NOMO-1 treated with dmso at 0.1 percent for 144 hours (cell line): ENCODE measurements at regions not wholly inside any gene's neighbourhood (a gene's known extent, or its start where the extent isn't known, plus 50 kb on each side); places are given as distances from the start of the nearest gene placed in this dataset.
"Not testable (repeated sequence)": the region's sequence is repeated elsewhere in the genome, so short reads cannot be mapped to it uniquely, and the experiment has no call there.

Source experiments
- DNase-seq: peaks from one replicate; lab custom pipeline; 2025; ENCODE audit not compliant: unreplicated experiment; lab: John Stamatoyannopoulos, UW

GRCh38 chr6:74731931-74732330 is 473.9 kb downstream of the COL12A1 start:
- no peak for DNase-seq

GRCh38 chr6:74731204-74731603 is 474.6 kb downstream of the COL12A1 start:
- no peak for DNase-seq

- no peak for DNase-seq
Observed at GRCh38 chr6:74720923-74721322, 484.9 kb downstream of the COL12A1 start.

- DNase-seq: no peak
Observed at GRCh38 chr6:74717591-74717990, 488.3 kb downstream of the COL12A1 start.

GRCh38 chr6:74715355-74716085 is 490.3 kb downstream of the COL12A1 start:
- no peak for DNase-seq

GRCh38 chr6:74713941-74714340 is 491.9 kb downstream of the COL12A1 start:
- no peak for DNase-seq

GRCh38 chr6:74705451-74705850 is 500.4 kb downstream of the COL12A1 start:
- no peak for DNase-seq

- DNase-seq: not testable (repeated sequence)
Observed at GRCh38 chr6:74704540-74704939, 501.3 kb downstream of the COL12A1 start.

- DNase-seq: no peak
Observed at GRCh38 chr6:74690365-74690764, 515.5 kb downstream of the COL12A1 start.

GRCh38 chr6:74689601-74690000 is 516.3 kb downstream of the COL12A1 start:
- no peak for DNase-seq

GRCh38 chr6:74677463-74677862 is 528.4 kb downstream of the COL12A1 start:
- DNase-seq: no peak

- no peak for DNase-seq
Observed at GRCh38 chr6:74676906-74677305, 528.9 kb downstream of the COL12A1 start.

GRCh38 chr6:74674377-74674776 is 531.5 kb downstream of the COL12A1 start:
- no peak for DNase-seq

- DNase-seq: no peak
Observed at GRCh38 chr6:74671558-74672025, 534.3 kb downstream of the COL12A1 start.

GRCh38 chr6:74658391-74658790 is 547.5 kb downstream of the COL12A1 start:
- no peak for DNase-seq

GRCh38 chr6:74657931-74658330 is 547.9 kb downstream of the COL12A1 start:
- no peak for DNase-seq

- DNase-seq: no peak
Observed at GRCh38 chr6:74657011-74657410, 548.8 kb downstream of the COL12A1 start.

- no peak for DNase-seq
Observed at GRCh38 chr6:74656453-74656852, 549.4 kb downstream of the COL12A1 start.

GRCh38 chr6:74654296-74654695 is 551.6 kb downstream of the COL12A1 start:
- DNase-seq: no peak

GRCh38 chr6:74651948-74652842 is 553.7 kb downstream of the COL12A1 start:
- no peak for DNase-seq

GRCh38 chr6:74650668-74651067 is 555.2 kb downstream of the COL12A1 start:
- no peak for DNase-seq

- no peak for DNase-seq
Observed at GRCh38 chr6:74646461-74646860, 559.4 kb downstream of the COL12A1 start.
